Epithelial cell of proximal tubule (primary cell): ENCODE measurements at regions not wholly inside any gene's neighbourhood (a gene's known extent, or its start where the extent isn't known, plus 50 kb on each side); places are given as distances from the start of the nearest gene placed in this dataset.

Experiments
- DNase-seq: peaks from one replicate; pipeline ENCODE4 v3.0.0-alpha.2; 2011; ENCODE audit warnings: low read depth
- H3K4me3 ChIP-seq: 2 replicates; pipeline ENCODE4 v1.5.1; 2011; ENCODE audit warnings: low read depth, mild to moderate bottlenecking, low read length
- TF ChIP-seq, protein P1 (sequence below): conservative IDR thresholded peaks from 2 replicates; pipeline ENCODE4 v1.5.1; 2012; ENCODE audit warnings: low read depth, mild to moderate bottlenecking, low read length

DNA sequence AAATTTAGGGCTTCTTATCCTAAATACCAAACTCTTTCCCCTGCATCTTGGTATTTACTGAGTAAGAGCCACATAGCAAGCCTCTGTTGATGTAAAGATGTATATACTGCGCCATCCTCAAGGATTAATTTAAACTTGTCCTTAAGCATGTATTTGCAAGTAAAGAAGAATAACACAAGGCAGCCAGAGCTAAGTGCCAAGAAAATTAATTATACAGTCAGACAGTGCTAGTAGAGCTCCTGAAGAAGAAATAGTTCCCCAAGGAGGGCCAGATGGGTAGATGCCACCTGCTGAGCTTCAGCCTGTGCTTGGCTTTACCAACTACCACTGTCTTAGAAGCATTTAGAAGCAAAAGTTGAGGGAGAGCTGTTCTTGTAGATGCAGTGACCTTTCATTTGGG lies 470.0 kb downstream of the BUD13 start:
- DNase-seq = no peak
- H3K4me3 ChIP-seq = no peak overlapping the region
- TF ChIP-seq, protein P1, sequence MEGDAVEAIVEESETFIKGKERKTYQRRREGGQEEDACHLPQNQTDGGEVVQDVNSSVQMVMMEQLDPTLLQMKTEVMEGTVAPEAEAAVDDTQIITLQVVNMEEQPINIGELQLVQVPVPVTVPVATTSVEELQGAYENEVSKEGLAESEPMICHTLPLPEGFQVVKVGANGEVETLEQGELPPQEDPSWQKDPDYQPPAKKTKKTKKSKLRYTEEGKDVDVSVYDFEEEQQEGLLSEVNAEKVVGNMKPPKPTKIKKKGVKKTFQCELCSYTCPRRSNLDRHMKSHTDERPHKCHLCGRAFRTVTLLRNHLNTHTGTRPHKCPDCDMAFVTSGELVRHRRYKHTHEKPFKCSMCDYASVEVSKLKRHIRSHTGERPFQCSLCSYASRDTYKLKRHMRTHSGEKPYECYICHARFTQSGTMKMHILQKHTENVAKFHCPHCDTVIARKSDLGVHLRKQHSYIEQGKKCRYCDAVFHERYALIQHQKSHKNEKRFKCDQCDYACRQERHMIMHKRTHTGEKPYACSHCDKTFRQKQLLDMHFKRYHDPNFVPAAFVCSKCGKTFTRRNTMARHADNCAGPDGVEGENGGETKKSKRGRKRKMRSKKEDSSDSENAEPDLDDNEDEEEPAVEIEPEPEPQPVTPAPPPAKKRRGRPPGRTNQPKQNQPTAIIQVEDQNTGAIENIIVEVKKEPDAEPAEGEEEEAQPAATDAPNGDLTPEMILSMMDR = no peak

DNA sequence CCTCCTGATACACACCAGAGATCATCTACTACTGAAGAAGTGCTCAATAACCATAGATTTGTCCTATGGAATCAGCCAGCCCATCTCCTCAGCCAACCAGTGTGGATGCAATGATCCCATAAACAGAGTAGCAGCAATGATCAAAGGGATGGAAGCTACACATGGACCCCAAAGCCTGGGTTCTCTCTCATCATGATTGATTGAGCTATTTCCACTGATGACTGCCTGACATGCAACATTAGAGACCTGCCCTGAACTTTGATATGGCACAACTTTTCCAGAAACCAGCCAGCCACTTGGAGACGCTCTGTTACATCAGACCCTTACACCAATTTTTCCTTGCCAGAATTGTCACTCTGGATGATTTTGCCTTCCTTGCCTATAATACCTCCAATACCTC lies 471.6 kb downstream of the BUD13 start:
- no peak overlapping the region for H3K4me3 ChIP-seq
- no peak for DNase-seq
- TF ChIP-seq, protein P1 = no peak

DNA sequence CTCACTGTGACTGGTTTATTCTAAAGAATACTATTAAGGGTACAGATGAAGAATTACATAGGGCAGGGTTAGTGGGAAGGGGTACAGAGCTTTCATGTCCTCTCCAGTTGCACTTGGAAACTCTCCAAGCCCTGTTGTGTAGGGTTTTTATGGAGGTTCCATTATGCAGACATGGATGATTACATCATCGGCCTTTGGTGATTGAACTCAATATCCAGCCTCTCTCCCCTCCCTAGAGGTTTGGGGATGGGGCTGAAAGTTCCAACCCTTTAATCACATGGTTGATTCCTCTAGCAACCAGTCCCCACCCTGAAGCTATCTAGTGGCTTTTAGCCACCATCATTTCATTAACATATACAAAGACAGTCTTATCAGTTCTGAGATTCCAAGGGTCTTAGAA lies 472.6 kb downstream of the BUD13 start:
- no peak overlapping the region for H3K4me3 ChIP-seq
- TF ChIP-seq, protein P1 = no peak

DNA sequence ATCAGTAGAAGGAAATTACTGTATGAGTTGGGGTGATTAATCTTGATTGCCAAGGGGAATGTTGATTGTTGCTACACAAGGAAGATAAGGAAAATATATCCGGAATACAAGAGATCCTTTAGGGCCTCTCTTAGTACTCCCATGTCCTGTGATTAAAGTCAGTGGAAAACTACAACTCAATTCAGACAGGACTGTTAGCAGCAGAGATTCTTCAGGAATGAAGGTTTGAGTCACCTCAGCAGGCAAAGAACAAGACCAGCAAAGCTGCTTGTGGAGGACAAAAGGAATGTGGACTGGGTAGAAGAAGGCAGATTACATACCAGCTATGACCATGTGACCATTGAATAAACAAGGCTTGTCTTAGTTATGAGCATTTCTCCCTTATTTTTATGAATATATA lies 478.2 kb downstream of the BUD13 start:
- DNase-seq = no peak
- H3K4me3 ChIP-seq = no peak overlapping the region

More for the DNA sequence above, 472.6 kb downstream of the BUD13 start:
- no peak for DNase-seq

DNA sequence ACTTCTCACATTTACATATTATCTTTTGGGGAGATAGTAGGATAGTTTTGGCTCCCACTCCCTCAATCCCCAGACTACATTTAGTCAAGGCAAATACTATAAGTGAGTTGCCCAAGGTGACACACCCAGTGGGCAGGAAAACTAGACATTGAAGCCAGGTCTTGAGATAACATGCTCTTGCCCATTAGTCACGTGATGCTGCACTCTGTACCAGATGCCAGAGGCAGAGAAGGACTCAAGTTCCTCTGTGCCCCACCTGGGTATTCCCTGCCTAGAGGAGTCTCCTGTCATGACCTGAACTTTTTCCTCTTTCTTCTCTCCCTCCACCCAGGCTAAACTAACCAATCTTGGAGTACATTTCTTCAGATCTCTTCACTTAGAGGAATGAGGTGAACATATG lies 484.9 kb downstream of the BUD13 start:
- DNase-seq = no peak
- TF ChIP-seq, protein P1 = no peak
- H3K4me3 ChIP-seq = no peak overlapping the region

More for the DNA sequence above, 478.2 kb downstream of the BUD13 start:
- TF ChIP-seq, protein P1 = no peak

DNA sequence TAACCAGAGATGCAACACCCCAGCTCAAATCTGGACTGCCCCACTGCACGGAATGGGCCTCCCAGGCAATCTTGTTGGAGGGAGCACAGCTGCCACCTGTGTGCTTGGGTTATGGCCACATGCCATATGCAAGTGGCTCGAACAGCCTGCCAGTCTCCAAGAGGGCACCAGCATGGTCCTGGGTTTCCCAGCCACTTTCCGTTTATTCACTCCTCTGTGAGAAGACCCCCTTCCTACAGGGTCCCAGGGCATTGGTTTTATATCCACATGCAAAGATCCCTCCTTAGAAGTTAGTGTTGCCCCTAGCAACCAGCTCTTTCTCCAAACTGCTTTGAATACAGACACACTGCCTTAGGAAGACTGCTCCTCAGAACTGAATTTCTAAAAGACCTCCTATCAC lies 487.8 kb downstream of the BUD13 start:
- TF ChIP-seq, protein P1 = no peak
- no peak overlapping the region for H3K4me3 ChIP-seq
- no peak for DNase-seq

DNA sequence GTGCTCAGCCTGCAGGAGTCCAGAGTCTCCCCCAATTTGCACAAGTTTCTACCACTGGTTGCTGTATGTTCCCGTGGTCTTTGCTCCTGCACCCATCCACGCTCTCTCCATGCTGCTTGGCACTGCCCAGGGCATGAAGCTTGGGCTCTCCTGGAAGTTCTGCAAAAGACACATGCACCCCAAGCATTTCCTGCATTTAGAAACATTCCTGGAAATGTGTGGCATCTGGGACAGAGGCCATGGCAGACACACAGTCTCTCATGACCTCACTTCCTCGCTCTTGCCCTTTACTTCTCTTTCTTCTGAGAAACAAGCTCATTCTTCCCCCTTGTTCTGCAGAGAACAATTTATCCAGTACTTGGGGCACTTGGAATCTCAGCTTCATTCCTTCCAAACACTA lies 489.5 kb downstream of the BUD13 start:
- TF ChIP-seq, protein P1 = no peak
- H3K4me3 ChIP-seq = no peak overlapping the region
- no peak for DNase-seq
